ENCODE measurements at regions not wholly inside any gene's neighbourhood (a gene's known extent, or its start where the extent isn't known, plus 50 kb on each side); places are given as distances from the start of the nearest gene placed in this dataset.

DNA sequence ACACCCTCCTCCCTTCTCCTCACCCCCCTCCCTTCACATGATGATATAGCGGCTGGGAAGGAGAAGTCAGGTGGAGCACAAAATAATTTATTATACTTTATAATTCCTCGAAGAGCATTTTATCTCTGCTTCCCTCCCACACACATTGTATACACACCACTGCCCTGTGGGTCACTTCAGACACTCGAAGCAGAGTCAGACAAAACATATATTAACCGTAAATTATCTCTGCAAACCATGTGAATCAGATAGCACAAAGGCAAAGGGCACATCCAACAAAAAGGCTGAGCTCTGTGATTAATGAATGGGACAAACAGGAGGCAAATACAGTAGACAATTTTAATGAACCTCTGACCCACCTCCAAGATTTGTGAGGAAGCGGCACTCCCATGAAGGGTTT, 450.7 kb downstream of the GALC start:
- no peak for TF ChIP-seq KDM5A (IDR thresholded peaks at IDR 0.05; ENCODE audit: borderline replicate concordance, low read length)
- TF ChIP-seq ZNF563 (CRISPR knock-in tag; IDR thresholded peaks at IDR 0.05): no peak
- TF ChIP-seq ZNF205 (CRISPR knock-in tag; IDR thresholded peaks at IDR 0.05): no peak
- TF ChIP-seq, protein P1, sequence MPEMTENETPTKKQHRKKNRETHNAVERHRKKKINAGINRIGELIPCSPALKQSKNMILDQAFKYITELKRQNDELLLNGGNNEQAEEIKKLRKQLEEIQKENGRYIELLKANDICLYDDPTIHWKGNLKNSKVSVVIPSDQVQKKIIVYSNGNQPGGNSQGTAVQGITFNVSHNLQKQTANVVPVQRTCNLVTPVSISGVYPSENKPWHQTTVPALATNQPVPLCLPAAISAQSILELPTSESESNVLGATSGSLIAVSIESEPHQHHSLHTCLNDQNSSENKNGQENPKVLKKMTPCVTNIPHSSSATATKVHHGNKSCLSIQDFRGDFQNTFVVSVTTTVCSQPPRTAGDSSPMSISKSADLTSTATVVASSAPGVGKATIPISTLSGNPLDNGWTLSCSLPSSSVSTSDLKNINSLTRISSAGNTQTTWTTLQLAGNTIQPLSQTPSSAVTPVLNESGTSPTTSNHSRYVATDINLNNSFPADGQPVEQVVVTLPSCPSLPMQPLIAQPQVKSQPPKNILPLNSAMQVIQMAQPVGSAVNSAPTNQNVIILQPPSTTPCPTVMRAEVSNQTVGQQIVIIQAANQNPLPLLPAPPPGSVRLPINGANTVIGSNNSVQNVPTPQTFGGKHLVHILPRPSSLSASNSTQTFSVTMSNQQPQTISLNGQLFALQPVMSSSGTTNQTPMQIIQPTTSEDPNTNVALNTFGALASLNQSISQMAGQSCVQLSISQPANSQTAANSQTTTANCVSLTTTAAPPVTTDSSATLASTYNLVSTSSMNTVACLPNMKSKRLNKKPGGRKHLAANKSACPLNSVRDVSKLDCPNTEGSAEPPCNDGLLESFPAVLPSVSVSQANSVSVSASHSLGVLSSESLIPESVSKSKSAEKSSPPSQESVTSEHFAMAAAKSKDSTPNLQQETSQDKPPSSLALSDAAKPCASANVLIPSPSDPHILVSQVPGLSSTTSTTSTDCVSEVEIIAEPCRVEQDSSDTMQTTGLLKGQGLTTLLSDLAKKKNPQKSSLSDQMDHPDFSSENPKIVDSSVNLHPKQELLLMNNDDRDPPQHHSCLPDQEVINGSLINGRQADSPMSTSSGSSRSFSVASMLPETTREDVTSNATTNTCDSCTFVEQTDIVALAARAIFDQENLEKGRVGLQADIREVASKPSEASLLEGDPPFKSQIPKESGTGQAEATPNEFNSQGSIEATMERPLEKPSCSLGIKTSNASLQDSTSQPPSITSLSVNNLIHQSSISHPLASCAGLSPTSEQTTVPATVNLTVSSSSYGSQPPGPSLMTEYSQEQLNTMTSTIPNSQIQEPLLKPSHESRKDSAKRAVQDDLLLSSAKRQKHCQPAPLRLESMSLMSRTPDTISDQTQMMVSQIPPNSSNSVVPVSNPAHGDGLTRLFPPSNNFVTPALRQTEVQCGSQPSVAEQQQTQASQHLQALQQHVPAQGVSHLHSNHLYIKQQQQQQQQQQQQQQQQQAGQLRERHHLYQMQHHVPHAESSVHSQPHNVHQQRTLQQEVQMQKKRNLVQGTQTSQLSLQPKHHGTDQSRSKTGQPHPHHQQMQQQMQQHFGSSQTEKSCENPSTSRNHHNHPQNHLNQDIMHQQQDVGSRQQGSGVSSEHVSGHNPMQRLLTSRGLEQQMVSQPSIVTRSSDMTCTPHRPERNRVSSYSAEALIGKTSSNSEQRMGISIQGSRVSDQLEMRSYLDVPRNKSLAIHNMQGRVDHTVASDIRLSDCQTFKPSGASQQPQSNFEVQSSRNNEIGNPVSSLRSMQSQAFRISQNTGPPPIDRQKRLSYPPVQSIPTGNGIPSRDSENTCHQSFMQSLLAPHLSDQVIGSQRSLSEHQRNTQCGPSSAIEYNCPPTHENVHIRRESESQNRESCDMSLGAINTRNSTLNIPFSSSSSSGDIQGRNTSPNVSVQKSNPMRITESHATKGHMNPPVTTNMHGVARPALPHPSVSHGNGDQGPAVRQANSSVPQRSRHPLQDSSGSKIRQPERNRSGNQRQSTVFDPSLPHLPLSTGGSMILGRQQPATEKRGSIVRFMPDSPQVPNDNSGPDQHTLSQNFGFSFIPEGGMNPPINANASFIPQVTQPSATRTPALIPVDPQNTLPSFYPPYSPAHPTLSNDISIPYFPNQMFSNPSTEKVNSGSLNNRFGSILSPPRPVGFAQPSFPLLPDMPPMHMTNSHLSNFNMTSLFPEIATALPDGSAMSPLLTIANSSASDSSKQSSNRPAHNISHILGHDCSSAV (CRISPR knock-in tag; IDR thresholded peaks at IDR 0.05; ENCODE audit: borderline replicate concordance): no peak
- no peak for TF ChIP-seq BCL6 (CRISPR knock-in tag; IDR thresholded peaks at IDR 0.05)
- no peak for TF ChIP-seq GTF2F1 (IDR thresholded peaks at IDR 0.05; ENCODE audit: low read length)
- no peak for TF ChIP-seq ZNF431 (CRISPR knock-in tag; IDR thresholded peaks at IDR 0.05; ENCODE audit: borderline replicate concordance, low read depth)
- no peak for TF ChIP-seq ZNF672 (CRISPR knock-in tag; IDR thresholded peaks at IDR 0.05)
- no peak for TF ChIP-seq HOXA5 (CRISPR knock-in tag; IDR thresholded peaks at IDR 0.05)
- no peak for TF ChIP-seq EZH2 (conservative IDR thresholded peaks at IDR 0.05; ENCODE audit: low read depth, low read length)
- TF ChIP-seq CBFB (CRISPR knock-in tag; IDR thresholded peaks at IDR 0.05): no peak
- no peak for TF ChIP-seq ZNF614 (CRISPR knock-in tag; IDR thresholded peaks at IDR 0.05; ENCODE audit: borderline replicate concordance)
- no peak for FAIRE-seq
- Histone ChIP-seq H3K27me3 (ENCODE audit: control insufficient read depth in 1 of 2, insufficient read depth in 2 of 2, low read length in 2 of 2) (no peaks in the 10 kb centered on the region), H3K4me1 (ENCODE audit: insufficient read depth, low read length) (no peaks in the 10 kb centered on the region), H3K79me2 (ENCODE audit: insufficient read depth, low read length) (no peaks in the 10 kb centered on the region), H4K20me1 (ENCODE audit: insufficient read depth, low read length) (no peaks in the 10 kb centered on the region), H3K36me3 (replicated peaks in 1 of 2; ENCODE audit: control insufficient read depth in 1 of 2, insufficient read depth in 2 of 2, low read length in 2 of 2) (no peaks in the 10 kb centered on the region), H2AFZ (ENCODE audit: low read length) (no peak overlapping the region), H3K9ac (ENCODE audit: insufficient read depth, low read depth, low read length) (no peak overlapping the region), H3K4me3 (replicated peaks in 1 of 3; ENCODE audit: insufficient read depth in 1 of 3, low read depth in 2 of 3, low read length in 3 of 3) (no peak overlapping the region), H3K4me2 (ENCODE audit: low read depth, low read length) (no peak overlapping the region), H3K9me3 (ENCODE audit: low read length) (peaks cover 55% of the 10 kb centered on the region), H3K27ac (ENCODE audit: extremely low read length, insufficient read depth, low read length) (no peak overlapping the region)
- intact Hi-C loops (cut with micrococcal nuclease; ENCODE audit: unreplicated experiment) (no loop called here), in situ Hi-C loops (cut with HindIII; ENCODE audit: extremely low pct_ligation_motif_present, low pct_unique_long_range_greater_than_20kb) (no loop called here)
- no peak for ATAC-seq
- ChIA-PET CTCF (ENCODE audit: low intra/inter-chr PET ratio, low total read pairs) (no interaction called here), POLR2A (no interaction called here)
- WGBS (ENCODE audit: low lambda C conversion rate): 4% methylated on average over 5 of the region's 5 CpGs
- DNase-seq (ENCODE audit: low spot score): no peak
- BruUV-seq (replicated peaks): no TSS peak
